HepG2 (cell line): ENCODE measurements at regions not wholly inside any gene's neighbourhood (a gene's known extent, or its start where the extent isn't known, plus 50 kb on each side); places are given as distances from the start of the nearest gene placed in this dataset.

Experiments used
- ATAC-seq: fragments of 200-7000 bp; cut with Tn5 transposase; 3 replicates; pipeline ENCODE4 v1.9.1; 2020; ENCODE audit warnings: mild to moderate bottlenecking, moderate library complexity
- BruUV-seq: library from RNA; stranded (reverse); fragments of 400-500 nt; replicated peaks from 2 replicates; lab custom pipeline; 2021; lab: Mats Ljungman, UMichigan
- CTCF ChIA-PET: fragments of 300-600 bp; formaldehyde crosslinking; extraction: SDS; loops from one replicate; lab custom pipeline; 2021; ENCODE audit warnings: low total read pairs, inconsistent platforms, low intra/inter-chr PET ratio; lab: Yijun Ruan, JAX
- POLR2A ChIA-PET: fragments of 350-600 bp; sonication (Branson Sonifier 250); formaldehyde crosslinking; loops from one replicate; lab custom pipeline; 2020; ENCODE audit warnings: antibody characterized with exemption, inconsistent platforms; lab: Yijun Ruan, JAX
- DNase-seq: peaks from one replicate; pipeline ENCODE4 v3.0.0-alpha.2; 2015; ENCODE audit warnings: low spot score
- FAIRE-seq: peaks from 3 replicates; lab custom pipeline; 2011; peaks lifted over from hg19 to GRCh38; lab: Jason Lieb, UNC
- H2AFZ ChIP-seq: one replicate; pipeline ENCODE4 v1.6.1; 2011; ENCODE audit warnings: low read length, inconsistent platforms
- H3K27ac ChIP-seq: fragments of 300-600 bp; 3 replicates; pipeline ENCODE4 v1.8.0; 2011; ENCODE audit warnings: mixed run types, mild to moderate bottlenecking, mixed read lengths, low read length, inconsistent platforms; ENCODE audit not compliant: insufficient read depth; ENCODE audit errors: extremely low read length
- H3K27me3 ChIP-seq, 2 experiments: fragments of 200-600 bp in 1 of 2; 2 replicates in 1 of 2; 3 replicates in 1 of 2; pipeline versions ENCODE4 v1.6.0 to v1.8.0; 2011; ENCODE audit warnings: low read length in 2 of 2, mild to moderate bottlenecking in 2 of 2, moderate library complexity in 2 of 2, inconsistent platforms in 1 of 2; ENCODE audit not compliant: insufficient read depth in 2 of 2, control insufficient read depth in 1 of 2
- H3K36me3 ChIP-seq, 2 experiments: fragments of 200-600 bp in 1 of 2; replicated peaks in 1 of 2; 2 replicates in 1 of 2; 3 replicates in 1 of 2; pipeline versions ENCODE4 v1.5.1 to v1.8.0; 2011; ENCODE audit warnings: low read length in 2 of 2, inconsistent platforms in 1 of 2; ENCODE audit not compliant: insufficient read depth in 2 of 2, control insufficient read depth in 1 of 2
- H3K4me1 ChIP-seq: 2 replicates; pipeline ENCODE4 v1.5.1; 2012; ENCODE audit warnings: low read length, inconsistent platforms; ENCODE audit not compliant: insufficient read depth
- H3K4me2 ChIP-seq: 2 replicates; pipeline ENCODE4 v1.6.0; 2011; ENCODE audit warnings: low read depth, low read length, inconsistent platforms
- H3K4me3 ChIP-seq, 3 experiments: fragments of 200-600 bp in 1 of 3; sonication (generic), shearing (Covaris generic) in 1 of 3; replicated peaks in 1 of 3; 2 replicates each; pipeline ENCODE4 v1.5.1; 2011 to 2016; ENCODE audit warnings: low read length in 3 of 3, inconsistent platforms in 2 of 3, low read depth in 2 of 3, mild to moderate bottlenecking in 2 of 3, control low read depth in 1 of 3, mixed read lengths in 1 of 3; ENCODE audit not compliant: insufficient read depth in 1 of 3
- H3K79me2 ChIP-seq: one replicate; pipeline ENCODE4 v1.6.1; 2011; ENCODE audit warnings: low read length, inconsistent platforms; ENCODE audit not compliant: insufficient read depth
- H3K9ac ChIP-seq: 2 replicates; pipeline ENCODE4 v1.6.0; 2011; ENCODE audit warnings: mild to moderate bottlenecking, low read depth, low read length, inconsistent platforms; ENCODE audit not compliant: insufficient read depth
- H3K9me3 ChIP-seq: 2 replicates; pipeline ENCODE4 v1.5.1; 2012; ENCODE audit warnings: mild to moderate bottlenecking, low read length
- H4K20me1 ChIP-seq: 2 replicates; pipeline ENCODE4 v1.6.0; 2011; ENCODE audit warnings: inconsistent platforms, mild to moderate bottlenecking, low read length, moderate library complexity; ENCODE audit not compliant: insufficient read depth
- BCL6 ChIP-seq: IDR thresholded peaks from 2 replicates; pipeline ENCODE4 v1.6.1; 2016; ENCODE audit warnings: missing genetic modification reagents, missing compliant biosample characterization
- EED ChIP-seq: sonication (generic); formaldehyde crosslinking; IDR thresholded peaks from 2 replicates; pipeline ENCODE4 v1.5.0; 2020; ENCODE audit warnings: mild to moderate bottlenecking, missing genetic modification reagents
- GABPB1 ChIP-seq: IDR thresholded peaks from 2 replicates; pipeline ENCODE4 v1.6.1; 2016; ENCODE audit warnings: mild to moderate bottlenecking, missing genetic modification reagents, moderate library complexity, missing compliant biosample characterization
- ISL2 ChIP-seq: sonication (generic); formaldehyde crosslinking; IDR thresholded peaks from 2 replicates; pipeline ENCODE4 v1.5.0; 2020; ENCODE audit warnings: missing genetic modification reagents
- PRPF4 ChIP-seq: fragments of 200-400 bp; formaldehyde crosslinking; IDR thresholded peaks from 2 replicates; pipeline ENCODE4 v1.6.1; 2016; ENCODE audit warnings: low read length, low read depth; ENCODE audit not compliant: poor library complexity, severe bottlenecking
- RARG ChIP-seq: sonication (generic); formaldehyde crosslinking; IDR thresholded peaks from 2 replicates; pipeline ENCODE4 v1.4.0; 2020; ENCODE audit warnings: low read depth, mild to moderate bottlenecking, missing genetic modification reagents
- ZNF75D ChIP-seq: sonication (generic); formaldehyde crosslinking; IDR thresholded peaks from 2 replicates; pipeline ENCODE4 v1.8.1; 2023; ENCODE audit warnings: missing genetic modification reagents, mild to moderate bottlenecking, borderline replicate concordance
- ZNF788 ChIP-seq: sonication (generic); formaldehyde crosslinking; IDR thresholded peaks from 2 replicates; pipeline ENCODE4 v1.5.0; 2020; ENCODE audit warnings: mild to moderate bottlenecking, missing genetic modification reagents, borderline replicate concordance
- WGBS: methylation state at CpG from one replicate; pipeline ENCODE4 v1.1.6; 2017; ENCODE audit warnings: low lambda C conversion rate; 5-methylcytosine and 5-hydroxymethylcytosine counted together
- in situ Hi-C: cut with HindIII; loops from 2 replicates; pipeline ENCODE4 v1.10.0; 2017; ENCODE audit warnings: low pct_unique_long_range_greater_than_20kb; ENCODE audit not compliant: extremely low pct_ligation_motif_present
- intact Hi-C: fragments of 100-400 bp; cut with micrococcal nuclease; formaldehyde crosslinking; loops from one replicate; pipeline ENCODE4 v1.10.0; 2022; ENCODE audit not compliant: unreplicated experiment
- TF ChIP-seq, protein P1 (sequence below): sonication (generic); formaldehyde crosslinking; IDR thresholded peaks from 2 replicates; pipeline ENCODE4 v1.8.0; 2022; ENCODE audit warnings: missing genetic modification reagents, mild to moderate bottlenecking, inconsistent platforms, borderline replicate concordance
- TF ChIP-seq, protein P2 (sequence below): sonication (generic); formaldehyde crosslinking; IDR thresholded peaks from 2 replicates; pipeline ENCODE4 v1.5.1; 2020; ENCODE audit warnings: missing genetic modification reagents, mild to moderate bottlenecking, borderline replicate concordance

- Histone ChIP-seq H3K9me3 (no peaks in the 10 kb centered on the region), H3K27ac (no peak overlapping the region), H3K27me3 (peaks cover 2 to 56% of the 10 kb centered on the region in 2 experiments; a peak in 2 of 5 replicates), H3K9ac (no peak overlapping the region)
- in situ Hi-C loops, result no loop called here
- no peak for ATAC-seq
- TF ChIP-seq PRPF4 (no peak), ISL2 (no peak), BCL6 (CRISPR knock-in tag) (no peak), ZNF788 (no peak), ZNF75D (CRISPR knock-in tag) (no peak), GABPB1 (no peak), RARG (CRISPR knock-in tag) (no peak), EED (CRISPR knock-in tag) (no peak)
- TF ChIP-seq, protein P1, sequence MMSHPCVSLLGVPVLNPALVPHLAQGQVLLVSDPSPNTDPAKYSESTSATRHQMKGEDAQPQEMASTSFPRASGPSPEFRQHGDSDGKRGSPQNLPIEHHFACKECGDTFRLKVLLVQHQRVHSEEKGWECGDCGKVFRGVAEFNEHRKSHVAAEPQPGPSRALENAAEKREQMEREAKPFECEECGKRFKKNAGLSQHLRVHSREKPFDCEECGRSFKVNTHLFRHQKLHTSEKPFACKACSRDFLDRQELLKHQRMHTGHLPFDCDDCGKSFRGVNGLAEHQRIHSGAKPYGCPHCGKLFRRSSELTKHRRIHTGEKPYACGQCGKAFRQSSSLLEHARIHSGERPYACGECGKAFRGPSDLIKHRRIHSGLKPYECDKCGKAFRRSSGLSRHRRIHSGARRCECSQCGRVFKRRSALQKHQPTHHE (CRISPR knock-in tag), result no peak
- TF ChIP-seq, protein P2, sequence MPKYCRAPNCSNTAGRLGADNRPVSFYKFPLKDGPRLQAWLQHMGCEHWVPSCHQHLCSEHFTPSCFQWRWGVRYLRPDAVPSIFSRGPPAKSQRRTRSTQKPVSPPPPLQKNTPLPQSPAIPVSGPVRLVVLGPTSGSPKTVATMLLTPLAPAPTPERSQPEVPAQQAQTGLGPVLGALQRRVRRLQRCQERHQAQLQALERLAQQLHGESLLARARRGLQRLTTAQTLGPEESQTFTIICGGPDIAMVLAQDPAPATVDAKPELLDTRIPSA, result no peak
- TF ChIP-seq, all 625 proteins: peak for 0
- no peak for FAIRE-seq
- no peaks in the 10 kb centered on the region for H3K36me3 ChIP-seq
- H2AFZ ChIP-seq, result no peak overlapping the region
- ChIA-PET POLR2A (no interaction called here), CTCF (no interaction called here)
- no TSS peak for BruUV-seq
- H3K4me3 ChIP-seq, result no peak overlapping the region
- WGBS, result 13% methylated on average over 11 of the region's 11 CpGs
- intact Hi-C loops, result no loop called here
- no peak overlapping the region for H3K4me2 ChIP-seq
- H4K20me1 ChIP-seq, result no peaks in the 10 kb centered on the region; the same call in 1 of the 2 replicates
- DNase-seq, result no peak
- H3K4me1 ChIP-seq, result no peaks in the 10 kb centered on the region
- H3K79me2 ChIP-seq, result no peaks in the 10 kb centered on the region
Observed at GRCh38 chr20:58011947-58012610, 216.4 kb downstream of the ANKRD60 start.
